Activated CD4-positive, alpha-beta memory T cell treated with anti-CD3 and anti-CD28 coated beads for 36 hours (primary cell): ENCODE measurements at regions not wholly inside any gene's neighbourhood (a gene's known extent, or its start where the extent isn't known, plus 50 kb on each side); places are given as distances from the start of the nearest gene placed in this dataset.

Experiments
- CTCF ChIA-PET: fragments of 350-600 bp; sonication (Branson Sonifier 250); formaldehyde crosslinking; loops from one replicate; lab custom pipeline; 2021; ENCODE audit warnings: antibody characterized with exemption, inconsistent platforms; lab: Charles Lee
- POLR2A ChIA-PET: fragments of 350-600 bp; sonication (Branson Sonifier 250); formaldehyde crosslinking; loops from one replicate; lab custom pipeline; 2021; ENCODE audit warnings: antibody characterized with exemption; lab: Charles Lee
- DNase-seq: peaks from one replicate; pipeline ENCODE4 v3.0.0-alpha.2; 2020
- H3K27ac Mint-ChIP-seq: one replicate; pipeline ENCODE4 v1.8.0; 2021; ENCODE audit warnings: mixed read lengths
- H3K27me3 Mint-ChIP-seq: one replicate; pipeline ENCODE4 v1.8.0; 2021; ENCODE audit warnings: mixed read lengths
- H3K36me3 Mint-ChIP-seq: one replicate; pipeline ENCODE4 v1.8.0; 2021; ENCODE audit warnings: mixed read lengths
- H3K4me1 Mint-ChIP-seq: one replicate; pipeline ENCODE4 v1.8.0; 2021; ENCODE audit warnings: low read depth, mixed read lengths
- H3K4me3 Mint-ChIP-seq: one replicate; pipeline ENCODE4 v1.8.0; 2021; ENCODE audit warnings: mild to moderate bottlenecking, mixed read lengths
- H3K9me3 Mint-ChIP-seq: one replicate; pipeline ENCODE4 v1.8.0; 2021; ENCODE audit warnings: mixed read lengths
- intact Hi-C: fragments of 100-400 bp; cut with micrococcal nuclease; formaldehyde crosslinking; loops from one replicate; pipeline ENCODE4 v1.15.1; 2023

DNA sequence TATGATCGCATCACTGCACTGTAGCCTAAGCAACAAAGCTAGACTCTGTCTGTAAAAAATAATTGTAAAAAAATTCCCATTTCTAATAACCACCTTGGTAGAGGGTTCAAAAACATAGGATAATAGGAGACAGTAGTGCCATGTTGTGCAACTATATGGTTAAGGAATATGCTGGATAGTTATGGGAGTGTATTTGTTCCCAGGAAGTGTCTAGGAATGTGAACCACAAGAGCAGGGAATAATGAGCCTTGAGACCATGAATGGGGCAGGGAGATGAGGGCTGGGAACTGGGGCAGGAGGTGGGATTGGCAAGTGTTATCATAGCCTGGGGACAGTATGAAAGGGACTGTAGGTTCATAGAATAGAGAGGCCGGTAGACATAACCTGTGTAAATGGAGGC, 50.4 kb downstream of the RUSC2 start:
- no peak for DNase-seq
- ChIA-PET CTCF (no interaction called here), POLR2A (no interaction called here)
- peaks cover 18% of the 10 kb centered on the region for H3K27me3 Mint-ChIP-seq
- no peaks in the 10 kb centered on the region for H3K9me3 Mint-ChIP-seq
- no peaks in the 10 kb centered on the region for H3K4me1 Mint-ChIP-seq
- no peak overlapping the region for H3K4me3 Mint-ChIP-seq
- intact Hi-C loops, result no loop called here
- H3K27ac Mint-ChIP-seq, result no peak overlapping the region
- no peaks in the 10 kb centered on the region for H3K36me3 Mint-ChIP-seq

DNA sequence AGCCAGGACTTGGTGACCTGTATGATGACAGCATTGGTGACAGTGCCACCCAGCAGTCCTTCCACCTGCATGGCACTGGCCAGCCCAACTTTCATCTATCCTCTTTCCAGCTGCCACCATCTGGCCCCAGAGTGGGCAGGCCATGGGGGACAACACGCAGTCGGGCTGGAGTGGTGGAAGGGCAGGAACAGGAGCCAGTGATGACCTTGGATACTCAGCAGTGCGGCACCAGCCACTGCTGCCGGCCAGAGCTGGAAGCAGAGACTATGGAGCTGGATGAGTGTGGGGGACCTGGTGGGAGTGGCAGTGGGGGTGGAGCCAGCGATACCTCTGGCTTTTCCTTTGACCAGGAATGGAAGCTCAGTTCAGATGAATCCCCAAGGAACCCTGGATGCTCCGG, 56.9 kb downstream of the RUSC2 start:
- Mint-ChIP-seq H3K4me1 (no peaks in the 10 kb centered on the region), H3K4me3 (no peak overlapping the region), H3K9me3 (no peaks in the 10 kb centered on the region), H3K27ac (no peak overlapping the region), H3K36me3 (no peaks in the 10 kb centered on the region), H3K27me3 (peaks cover 4% of the 10 kb centered on the region)
- DNase-seq, result no peak
- CTCF ChIA-PET, result no interaction called here
- intact Hi-C loops, result no loop called here
- POLR2A ChIA-PET, result no interaction called here

DNA sequence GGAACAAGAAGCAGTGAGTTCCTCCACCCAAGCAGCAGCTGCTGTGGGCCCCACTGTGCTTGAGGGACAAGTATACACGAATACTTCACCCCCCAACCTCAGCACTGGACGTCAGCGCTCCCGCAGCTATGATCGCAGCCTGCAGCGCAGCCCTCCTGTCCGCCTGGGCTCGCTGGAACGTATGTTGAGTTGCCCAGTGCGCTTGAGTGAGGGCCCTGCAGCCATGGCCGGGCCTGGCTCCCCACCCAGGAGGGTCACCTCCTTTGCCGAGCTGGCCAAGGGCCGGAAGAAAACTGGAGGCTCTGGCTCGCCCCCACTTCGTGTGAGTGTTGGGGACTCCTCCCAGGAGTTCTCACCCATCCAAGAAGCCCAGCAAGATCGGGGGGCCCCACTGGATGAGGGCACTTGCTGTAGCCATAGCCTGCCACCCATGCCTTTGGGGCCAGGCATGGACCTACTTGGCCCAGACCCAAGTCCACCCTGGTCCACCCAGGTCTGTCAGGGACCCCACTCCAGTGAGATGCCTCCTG, 57.1 kb upstream of the TESK1 start:
- intact Hi-C loops, result no loop called here
- H3K9me3 Mint-ChIP-seq, result no peaks in the 10 kb centered on the region
- POLR2A ChIA-PET, result no interaction called here
- H3K4me3 Mint-ChIP-seq, result no peak overlapping the region
- H3K27ac Mint-ChIP-seq, result no peak overlapping the region
- no peaks in the 10 kb centered on the region for H3K4me1 Mint-ChIP-seq
- no peaks in the 10 kb centered on the region for H3K36me3 Mint-ChIP-seq
- CTCF ChIA-PET, result no interaction called here
- DNase-seq, result no peak
- peaks cover 1% of the 10 kb centered on the region for H3K27me3 Mint-ChIP-seq

DNA sequence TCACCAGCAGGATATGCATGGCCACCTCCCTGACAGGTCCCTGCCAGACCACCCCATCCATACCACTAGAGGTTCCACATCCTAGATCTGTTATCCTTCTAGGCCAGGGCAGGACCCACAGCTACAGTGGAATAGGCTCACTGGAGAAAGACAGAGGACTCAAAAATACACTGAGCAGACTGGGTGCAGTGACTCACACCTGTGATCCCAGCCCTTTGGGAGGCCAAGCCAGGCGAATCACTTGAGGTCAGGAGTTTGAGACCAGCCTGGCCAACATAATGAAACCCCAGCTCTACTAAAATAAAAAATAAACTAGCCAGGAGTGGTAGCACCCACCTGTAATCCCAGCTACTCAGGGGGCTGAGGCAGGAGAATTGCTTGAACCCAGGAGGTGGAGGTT, 56.5 kb upstream of the TESK1 start:
- intact Hi-C loops, result no loop called here
- ChIA-PET POLR2A (no interaction called here), CTCF (no interaction called here)
- H3K4me1 Mint-ChIP-seq, result no peaks in the 10 kb centered on the region
- H3K4me3 Mint-ChIP-seq, result no peak overlapping the region
- DNase-seq, result no peak
- H3K36me3 Mint-ChIP-seq, result no peaks in the 10 kb centered on the region
- no peak overlapping the region for H3K27ac Mint-ChIP-seq
- peaks cover 1% of the 10 kb centered on the region for H3K27me3 Mint-ChIP-seq
- H3K9me3 Mint-ChIP-seq, result no peaks in the 10 kb centered on the region

DNA sequence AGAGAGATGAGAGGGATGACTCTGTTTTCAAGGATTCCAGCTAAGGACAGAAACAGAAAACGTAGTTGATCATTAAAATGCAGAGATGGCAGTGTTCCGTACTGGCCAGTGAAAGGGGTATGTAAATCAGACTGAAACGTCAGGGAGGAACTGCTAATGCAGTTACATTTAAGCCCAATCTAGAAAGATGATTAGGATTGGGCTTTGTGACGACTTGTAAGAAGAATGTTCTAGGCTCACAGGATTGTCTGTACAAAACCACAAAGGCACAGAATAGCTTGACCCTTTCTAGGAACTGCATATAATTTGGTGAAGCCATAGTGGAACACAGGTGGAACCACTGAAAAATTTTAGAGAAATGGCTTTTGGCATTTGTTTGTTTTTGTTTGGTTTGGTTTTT, 55.6 kb upstream of the TESK1 start:
- Mint-ChIP-seq H3K4me3 (no peak overlapping the region), H3K4me1 (no peaks in the 10 kb centered on the region), H3K9me3 (no peaks in the 10 kb centered on the region), H3K36me3 (no peaks in the 10 kb centered on the region), H3K27ac (no peak overlapping the region), H3K27me3 (peaks cover 1% of the 10 kb centered on the region)
- intact Hi-C loops, result no loop called here
- CTCF ChIA-PET, result no interaction called here
- POLR2A ChIA-PET, result no interaction called here
- DNase-seq, result no peak

DNA sequence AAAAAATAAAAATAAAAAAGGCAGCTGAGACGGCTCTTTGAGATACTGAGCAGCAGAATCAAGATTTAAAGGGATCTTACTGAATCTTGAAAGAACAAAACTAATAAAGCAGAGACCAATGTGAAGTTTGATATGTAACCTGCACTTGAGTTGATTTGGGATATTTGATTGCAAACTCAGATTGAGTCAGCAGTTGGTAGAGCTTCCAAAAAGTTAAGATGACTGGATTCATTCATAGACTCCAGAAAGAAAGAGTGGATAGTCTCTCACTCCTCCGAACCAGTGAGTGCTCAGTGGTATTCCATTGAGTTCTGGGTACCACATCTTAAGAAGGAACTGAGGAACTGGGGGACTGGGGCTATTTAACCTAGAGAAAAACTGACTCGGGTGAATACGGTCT, 52.7 kb upstream of the TESK1 start:
- Mint-ChIP-seq H3K36me3 (no peaks in the 10 kb centered on the region), H3K9me3 (no peaks in the 10 kb centered on the region), H3K4me3 (no peak overlapping the region), H3K27me3 (no peaks in the 10 kb centered on the region), H3K4me1 (no peaks in the 10 kb centered on the region), H3K27ac (no peak overlapping the region)
- POLR2A ChIA-PET, result no interaction called here
- CTCF ChIA-PET, result interaction anchor here (0.7 to 3.5 kb wide), 10 partner anchors 10 to 432 kb away, joined by 3 to 37 read pairs (median 6); no protein-coding TSS in a partner anchor
- intact Hi-C loops, result no loop called here
- DNase-seq, result no peak

DNA sequence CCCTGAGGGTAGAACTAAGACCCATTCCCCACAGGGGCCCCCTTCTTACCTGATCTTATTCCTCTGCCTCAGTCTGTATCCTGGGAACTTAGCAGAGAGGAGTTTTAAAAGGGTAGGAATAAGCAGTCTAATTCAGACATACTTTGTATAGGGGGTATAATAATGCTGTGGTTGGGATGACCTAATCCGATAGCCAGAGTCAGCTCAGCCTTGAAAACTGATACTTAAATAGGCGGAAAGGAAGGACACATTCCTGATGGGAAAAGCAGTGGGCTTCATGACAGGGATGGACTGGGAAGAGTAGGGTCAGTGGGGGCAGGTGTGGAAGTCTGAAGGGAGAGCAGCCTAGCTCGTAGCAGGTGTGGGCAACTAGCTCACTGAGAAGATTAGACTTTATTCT, 52.2 kb upstream of the TESK1 start:
- Mint-ChIP-seq H3K4me3 (no peak overlapping the region), H3K9me3 (no peaks in the 10 kb centered on the region), H3K27me3 (no peaks in the 10 kb centered on the region), H3K4me1 (no peaks in the 10 kb centered on the region), H3K27ac (no peak overlapping the region), H3K36me3 (no peaks in the 10 kb centered on the region)
- CTCF ChIA-PET, result interaction anchor here (0.7 to 3.5 kb wide), 15 partner anchors 9 to 433 kb away, joined by 3 to 37 read pairs (median 5); a partner anchor contains a TSS
- POLR2A ChIA-PET, result no interaction called here
- intact Hi-C loops, result no loop called here
- no peak for DNase-seq

DNA sequence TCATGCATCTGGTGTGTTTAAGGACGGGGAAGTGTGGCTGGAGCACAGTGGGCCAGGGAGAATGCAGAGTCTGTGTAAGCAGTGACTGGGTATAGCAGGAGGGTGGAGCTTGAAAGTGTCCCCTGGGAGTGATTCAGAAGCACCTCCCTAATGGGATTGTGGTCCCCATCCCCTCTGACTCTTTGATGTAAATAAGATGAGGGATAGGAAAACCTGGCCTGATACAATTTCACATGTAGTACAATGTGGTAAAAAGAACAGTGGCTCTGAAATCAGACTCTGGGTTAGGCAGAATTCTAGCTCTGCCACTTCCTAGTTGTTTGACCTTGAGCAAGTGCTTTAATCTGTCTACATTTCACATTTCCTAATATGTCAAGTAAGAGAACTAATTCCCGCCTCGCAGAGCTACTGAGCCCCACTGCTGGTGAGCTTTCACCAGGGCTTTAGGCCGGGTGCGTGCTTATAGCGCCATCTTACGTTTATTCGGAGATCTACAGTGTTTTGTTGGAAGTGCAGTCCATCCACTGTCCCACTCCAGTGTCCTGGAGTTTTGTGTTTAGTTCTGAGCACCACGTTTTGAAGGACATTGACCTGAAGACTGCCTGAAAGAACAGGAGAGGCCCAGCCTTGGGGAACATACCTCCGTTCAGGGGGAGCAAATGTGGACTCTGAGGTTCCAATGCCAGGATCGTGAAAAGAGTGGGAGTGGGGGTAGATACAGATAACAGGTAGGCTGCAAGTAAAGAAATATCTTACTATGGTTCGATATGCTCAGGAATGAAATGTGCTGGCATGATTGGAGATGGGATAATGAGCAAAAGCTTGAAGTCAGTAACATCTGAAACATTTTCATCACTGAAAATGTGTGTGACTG, 51.2 kb upstream of the TESK1 start:
- ChIA-PET POLR2A (interaction anchor here (0.6 kb wide), 1 partner anchor 42 kb away, joined by 3 read pairs; no protein-coding TSS in a partner anchor), CTCF (interaction anchor here (0.5 to 3.5 kb wide), 37 partner anchors 8 to 654 kb away, joined by 3 to 37 read pairs (median 4); partner anchors contain the start of genes ATOSB, RUSC2 and TESK1)
- intact Hi-C loops, result loop anchor here (1.0 kb wide), 3 partner anchors 73 to 438 kb away; no protein-coding TSS in a partner anchor
- Mint-ChIP-seq H3K4me3 (no peak overlapping the region), H3K27me3 (no peaks in the 10 kb centered on the region), H3K27ac (no peak overlapping the region), H3K4me1 (no peaks in the 10 kb centered on the region), H3K36me3 (no peaks in the 10 kb centered on the region), H3K9me3 (no peaks in the 10 kb centered on the region)
- peak; percentile 61 for DNase-seq

DNA sequence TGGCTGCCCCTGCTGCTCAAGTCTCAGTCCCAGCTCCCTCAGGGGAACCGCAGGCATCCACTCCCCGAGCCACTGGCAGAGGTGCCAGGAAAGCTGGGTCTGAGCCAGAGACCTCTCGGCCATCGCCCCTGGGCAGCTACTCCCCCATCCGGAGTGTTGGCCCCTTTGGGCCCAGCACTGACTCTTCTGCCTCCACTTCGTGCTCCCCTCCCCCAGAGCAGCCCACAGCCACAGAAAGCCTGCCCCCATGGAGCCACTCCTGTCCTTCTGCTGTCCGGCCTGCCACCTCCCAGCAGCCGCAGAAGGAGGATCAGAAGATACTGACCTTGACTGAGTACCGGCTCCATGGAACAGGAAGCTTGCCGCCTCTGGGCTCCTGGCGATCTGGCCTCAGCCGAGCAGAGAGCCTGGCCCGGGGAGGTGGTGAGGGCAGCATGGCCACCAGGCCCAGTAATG, 49.8 kb upstream of the TESK1 start:
- ChIA-PET CTCF (interaction anchor here (1.4 to 3.5 kb wide), 2 partner anchors 11 to 77 kb away, joined by 4 to 37 read pairs; no protein-coding TSS in a partner anchor), POLR2A (no interaction called here)
- Mint-ChIP-seq H3K4me3 (no peak overlapping the region), H3K27me3 (no peaks in the 10 kb centered on the region), H3K9me3 (no peaks in the 10 kb centered on the region), H3K27ac (no peak overlapping the region), H3K4me1 (no peaks in the 10 kb centered on the region), H3K36me3 (no peaks in the 10 kb centered on the region)
- intact Hi-C loops, result no loop called here
- DNase-seq, result no peak
